Glutamatergic neuron (in vitro differentiated cells): ENCODE measurements at regions not wholly inside any gene's neighbourhood (a gene's known extent, or its start where the extent isn't known, plus 50 kb on each side); places are given as distances from the start of the nearest gene placed in this dataset.
"Not testable (repeated sequence)": the region's sequence is repeated elsewhere in the genome, so short reads cannot be mapped to it uniquely, and the experiment has no call there.

Experiments
- DNase-seq: peaks from one replicate; pipeline ENCODE4 v3.0.0; 2022
- H3K27ac Mint-ChIP-seq: one replicate; pipeline ENCODE4 v1.8.0; 2020; ENCODE audit warnings: mild to moderate bottlenecking, mixed read lengths, inconsistent platforms; ENCODE audit not compliant: unreplicated experiment
- H3K27me3 Mint-ChIP-seq: one replicate; pipeline ENCODE4 v1.8.0; 2020; ENCODE audit warnings: mild to moderate bottlenecking, moderate library complexity, mixed read lengths, inconsistent platforms; ENCODE audit not compliant: unreplicated experiment
- H3K36me3 Mint-ChIP-seq: one replicate; pipeline ENCODE4 v1.8.0; 2020; ENCODE audit warnings: mild to moderate bottlenecking, mixed read lengths, inconsistent platforms; ENCODE audit not compliant: unreplicated experiment
- H3K4me1 Mint-ChIP-seq: one replicate; pipeline ENCODE4 v1.8.0; 2020; ENCODE audit warnings: mild to moderate bottlenecking, low read depth, mixed read lengths, inconsistent platforms; ENCODE audit not compliant: unreplicated experiment
- H3K4me3 Mint-ChIP-seq: one replicate; pipeline ENCODE4 v1.8.0; 2020; ENCODE audit warnings: mild to moderate bottlenecking, mixed read lengths, inconsistent platforms; ENCODE audit not compliant: unreplicated experiment
- H3K9me3 Mint-ChIP-seq: one replicate; pipeline ENCODE4 v1.8.0; 2020; ENCODE audit warnings: mild to moderate bottlenecking, moderate library complexity, mixed read lengths, inconsistent platforms; ENCODE audit not compliant: unreplicated experiment
- CTCF ChIP-seq: fragments of 200-600 bp; sonication (generic); IDR thresholded peaks from one replicate; pipeline ENCODE4 v1.5.0; 2021; ENCODE audit not compliant: partially characterized antibody, unreplicated experiment

GRCh38 chr1:104263110-104263509 is 513.4 kb downstream of the AMY1C start:
- H3K4me1 Mint-ChIP-seq, H3K27ac Mint-ChIP-seq, H3K9me3 Mint-ChIP-seq, H3K36me3 Mint-ChIP-seq, H3K4me3 Mint-ChIP-seq, DNase-seq, H3K27me3 Mint-ChIP-seq: not testable (repeated sequence)
- TF ChIP-seq CTCF, result peak; percentile 26

- no peak for TF ChIP-seq CTCF
- Mint-ChIP-seq H3K36me3 (peaks cover 4% of the 10 kb centered on the region), H3K27me3 (no peaks in the 10 kb centered on the region), H3K9me3 (no peaks in the 10 kb centered on the region), H3K4me1 (no peaks in the 10 kb centered on the region), H3K27ac (no peak overlapping the region), H3K4me3 (no peak overlapping the region)
- DNase-seq, result no peak
These were observed 514.8 kb downstream of the AMY1C start for GRCh38 chr1:104264521-104264920.

- Mint-ChIP-seq H3K4me1 (no peaks in the 10 kb centered on the region), H3K4me3 (no peak overlapping the region), H3K36me3 (peaks cover 4% of the 10 kb centered on the region), H3K9me3 (no peaks in the 10 kb centered on the region), H3K27me3 (no peaks in the 10 kb centered on the region), H3K27ac (no peak overlapping the region)
- no peak for DNase-seq
- no peak for TF ChIP-seq CTCF
These were observed 515.5 kb downstream of the AMY1C start for GRCh38 chr1:104265163-104265562.

GRCh38 chr1:104266612-104267011 is 516.9 kb downstream of the AMY1C start:
- no peaks in the 10 kb centered on the region for H3K27me3 Mint-ChIP-seq
- no peak overlapping the region for H3K27ac Mint-ChIP-seq
- no peaks in the 10 kb centered on the region for H3K4me1 Mint-ChIP-seq
- no peak for TF ChIP-seq CTCF
- no peaks in the 10 kb centered on the region for H3K9me3 Mint-ChIP-seq
- no peak for DNase-seq
- no peak overlapping the region for H3K4me3 Mint-ChIP-seq
- H3K36me3 Mint-ChIP-seq, result peaks cover 4% of the 10 kb centered on the region

- H3K4me3 Mint-ChIP-seq, H3K9me3 Mint-ChIP-seq, H3K36me3 Mint-ChIP-seq, DNase-seq, H3K27ac Mint-ChIP-seq, H3K4me1 Mint-ChIP-seq, H3K27me3 Mint-ChIP-seq: not testable (repeated sequence)
These were observed 538.6 kb downstream of the AMY1C start for GRCh38 chr1:104288322-104288721.

GRCh38 chr1:104291156-104291555 is 541.5 kb downstream of the AMY1C start:
- no peaks in the 10 kb centered on the region for H3K4me1 Mint-ChIP-seq
- no peak for TF ChIP-seq CTCF
- no peaks in the 10 kb centered on the region for H3K9me3 Mint-ChIP-seq
- H3K27ac Mint-ChIP-seq, result no peak overlapping the region
- no peaks in the 10 kb centered on the region for H3K27me3 Mint-ChIP-seq
- no peak overlapping the region for H3K4me3 Mint-ChIP-seq
- no peak for DNase-seq
- H3K36me3 Mint-ChIP-seq, result no peaks in the 10 kb centered on the region
